ENCODE measurements at regions not wholly inside any gene's neighbourhood (a gene's known extent, or its start where the extent isn't known, plus 50 kb on each side); places are given as distances from the start of the nearest gene placed in this dataset.

GRCh38 chr6:51342393-51342792 lies 523.7 kb downstream of the TFAP2B start:
- Histone ChIP-seq H3K27me3 (no peaks in the 10 kb centered on the region), H3K4me1 (no peaks in the 10 kb centered on the region), H3K9me3 (peaks cover 4% of the 10 kb centered on the region), H3K4me3 (no peak overlapping the region), H3K36me3 (no peaks in the 10 kb centered on the region), H3K27ac (no peak overlapping the region)
- 63% methylated on average over 6 of the region's 6 CpGs for WGBS
- TF ChIP-seq POLR2A (IDR thresholded peaks at IDR 0.05) = no peak
- no peak for TF ChIP-seq POLR2AphosphoS5 (IDR thresholded peaks at IDR 0.05)
- no peak for TF ChIP-seq CTCF (IDR thresholded peaks at IDR 0.05)
- TF ChIP-seq EP300 (IDR thresholded peaks at IDR 0.05) = no peak
- DNase-seq (ENCODE audit: low spot score in 2 of 2) = no peak

- TF ChIP-seq POLR2AphosphoS5 (IDR thresholded peaks at IDR 0.05) = no peak
- TF ChIP-seq EP300 (IDR thresholded peaks at IDR 0.05) = no peak
- no peak for TF ChIP-seq POLR2A (IDR thresholded peaks at IDR 0.05)
- no peak for TF ChIP-seq CTCF (IDR thresholded peaks at IDR 0.05)
- Histone ChIP-seq H3K27ac (peak overlapping the region; percentile 5), H3K9me3 (peaks cover under 1% of the 10 kb centered on the region), H3K4me3 (no peak overlapping the region), H3K4me1 (peaks cover 15% of the 10 kb centered on the region), H3K27me3 (no peaks in the 10 kb centered on the region), H3K36me3 (no peaks in the 10 kb centered on the region)
- WGBS = 70% methylated on average over 4 of the region's 4 CpGs
- peak in 1 of 2 donors; percentile 65 for DNase-seq (ENCODE audit: low spot score in 2 of 2)
Observed at GRCh38 chr6:51349857-51350256, 531.2 kb downstream of the TFAP2B start.

- TF ChIP-seq POLR2A (IDR thresholded peaks at IDR 0.05) (no peak), EP300 (IDR thresholded peaks at IDR 0.05) (no peak), CTCF (IDR thresholded peaks at IDR 0.05) (peak in 1 of 2 donors; percentile 24), POLR2AphosphoS5 (IDR thresholded peaks at IDR 0.05) (no peak)
- H3K4me3 ChIP-seq = no peak overlapping the region
- DNase-seq (ENCODE audit: low spot score in 2 of 2) = no peak
- no peaks in the 10 kb centered on the region for H3K9me3 ChIP-seq
- 79% methylated on average over 2 of the region's 2 CpGs for WGBS
- H3K4me1 ChIP-seq = peaks cover 15% of the 10 kb centered on the region
- no peaks in the 10 kb centered on the region for H3K27me3 ChIP-seq
- H3K36me3 ChIP-seq = no peaks in the 10 kb centered on the region
- H3K27ac ChIP-seq = peak overlapping the region; percentile 5
Observed at GRCh38 chr6:51350308-51350904, 531.7 kb downstream of the TFAP2B start.

- WGBS = 75% methylated on average over 2 of the region's 2 CpGs
- Histone ChIP-seq H3K9me3 (no peaks in the 10 kb centered on the region), H3K4me3 (no peak overlapping the region), H3K27ac (peak overlapping the region; percentile 52), H3K4me1 (peaks cover 15% of the 10 kb centered on the region), H3K27me3 (no peaks in the 10 kb centered on the region), H3K36me3 (no peaks in the 10 kb centered on the region)
- TF ChIP-seq CTCF (IDR thresholded peaks at IDR 0.05) (no peak), POLR2AphosphoS5 (IDR thresholded peaks at IDR 0.05) (peak in 2 of 3 donors; percentile 58 to 77)
- no peak for DNase-seq (ENCODE audit: low spot score in 2 of 2)
Observed at GRCh38 chr6:51352506-51353029, 533.9 kb downstream of the TFAP2B start.

- no peak for DNase-seq (ENCODE audit: low spot score in 2 of 2)
- H3K9me3 ChIP-seq = no peaks in the 10 kb centered on the region
- no peaks in the 10 kb centered on the region for H3K4me1 ChIP-seq
- no peaks in the 10 kb centered on the region for H3K27me3 ChIP-seq
- no peaks in the 10 kb centered on the region for H3K36me3 ChIP-seq
- no peak overlapping the region for H3K4me3 ChIP-seq
- 39% methylated on average over 2 of the region's 2 CpGs for WGBS
- TF ChIP-seq POLR2AphosphoS5 (IDR thresholded peaks at IDR 0.05) = no peak
- no peak for TF ChIP-seq EP300 (IDR thresholded peaks at IDR 0.05)
- no peak for TF ChIP-seq CTCF (IDR thresholded peaks at IDR 0.05)
- no peak for TF ChIP-seq POLR2A (IDR thresholded peaks at IDR 0.05)
- H3K27ac ChIP-seq = no peak overlapping the region
Observed at GRCh38 chr6:51360287-51360686, 541.6 kb downstream of the TFAP2B start.

Measured in suprapubic skin (tissue), 4 donors.